Mucosa of descending colon (tissue), 3 donors: ENCODE measurements at regions not wholly inside any gene's neighbourhood (a gene's known extent, or its start where the extent isn't known, plus 50 kb on each side); places are given as distances from the start of the nearest gene placed in this dataset.

Experiments
- ATAC-seq: fragments of 200-7000 bp; cut with Tn5 transposase; one replicate; pipeline ENCODE4 v1.9.1; 2020; ENCODE audit warnings: mild to moderate bottlenecking, moderate library complexity
- DNase-seq, 3 donors: peaks; one replicate each; pipeline ENCODE4 v3.0.0-alpha.2; 2020
- H3K36me3 ChIP-seq: fragments of 200-600 bp; one replicate; pipeline ENCODE4 v1.8.0; 2021; ENCODE audit warnings: low read depth, mild to moderate bottlenecking
- H3K4me1 ChIP-seq: fragments of 200-600 bp; one replicate; pipeline ENCODE4 v1.8.0; 2021; ENCODE audit warnings: low read depth, mild to moderate bottlenecking
- H3K4me3 ChIP-seq: fragments of 200-600 bp; one replicate; pipeline ENCODE4 v1.8.0; 2021; ENCODE audit warnings: mild to moderate bottlenecking
- H3K9me3 ChIP-seq: fragments of 200-600 bp; one replicate; pipeline ENCODE4 v1.8.0; 2021; ENCODE audit warnings: mild to moderate bottlenecking
- intact Hi-C, 2 donors: fragments of 100-400 bp; cut with DNase I in 1 of 2; cut with micrococcal nuclease in 1 of 2; formaldehyde crosslinking; loops; one replicate each; pipeline versions ENCODE4 v1.11.0 to v1.11.1; 2022; cut with DNase I, micrococcal nuclease
- TF ChIP-seq, protein P1 (sequence below): fragments of 200-600 bp; IDR thresholded peaks from one replicate; pipeline ENCODE4 v1.8.0; 2022; ENCODE audit warnings: antibody characterized with exemption, mild to moderate bottlenecking
- donor health status: DM: no; HTN: no; CAD: no; lungs with moderate emphysema.
- donor health status: DM: no; HTN: no; CAD: no.
- donor health status: DM: no; HTN: yes; CAD: no.

GRCh38 chr14:44654591-44654990 is 147.5 kb upstream of the FSCB start:
- no peak overlapping the region for H3K4me3 ChIP-seq
- intact Hi-C loops = no loop called here
- ATAC-seq = no peak

GRCh38 chr14:44653641-44654040 is 146.6 kb upstream of the FSCB start:
- Histone ChIP-seq H3K9me3 (no peaks in the 10 kb centered on the region), H3K4me3 (no peak overlapping the region), H3K4me1 (no peaks in the 10 kb centered on the region), H3K36me3 (no peaks in the 10 kb centered on the region)
- DNase-seq (no peak), ATAC-seq (no peak)
- intact Hi-C loops = no loop called here
- TF ChIP-seq, protein P1, sequence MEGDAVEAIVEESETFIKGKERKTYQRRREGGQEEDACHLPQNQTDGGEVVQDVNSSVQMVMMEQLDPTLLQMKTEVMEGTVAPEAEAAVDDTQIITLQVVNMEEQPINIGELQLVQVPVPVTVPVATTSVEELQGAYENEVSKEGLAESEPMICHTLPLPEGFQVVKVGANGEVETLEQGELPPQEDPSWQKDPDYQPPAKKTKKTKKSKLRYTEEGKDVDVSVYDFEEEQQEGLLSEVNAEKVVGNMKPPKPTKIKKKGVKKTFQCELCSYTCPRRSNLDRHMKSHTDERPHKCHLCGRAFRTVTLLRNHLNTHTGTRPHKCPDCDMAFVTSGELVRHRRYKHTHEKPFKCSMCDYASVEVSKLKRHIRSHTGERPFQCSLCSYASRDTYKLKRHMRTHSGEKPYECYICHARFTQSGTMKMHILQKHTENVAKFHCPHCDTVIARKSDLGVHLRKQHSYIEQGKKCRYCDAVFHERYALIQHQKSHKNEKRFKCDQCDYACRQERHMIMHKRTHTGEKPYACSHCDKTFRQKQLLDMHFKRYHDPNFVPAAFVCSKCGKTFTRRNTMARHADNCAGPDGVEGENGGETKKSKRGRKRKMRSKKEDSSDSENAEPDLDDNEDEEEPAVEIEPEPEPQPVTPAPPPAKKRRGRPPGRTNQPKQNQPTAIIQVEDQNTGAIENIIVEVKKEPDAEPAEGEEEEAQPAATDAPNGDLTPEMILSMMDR = no peak

More at GRCh38 chr14:44654591-44654990, 147.5 kb upstream of the FSCB start:
- TF ChIP-seq, protein P1 = no peak
- Histone ChIP-seq H3K4me1 (no peaks in the 10 kb centered on the region), H3K9me3 (no peaks in the 10 kb centered on the region), H3K36me3 (no peaks in the 10 kb centered on the region)
- no peak for DNase-seq

DNA sequence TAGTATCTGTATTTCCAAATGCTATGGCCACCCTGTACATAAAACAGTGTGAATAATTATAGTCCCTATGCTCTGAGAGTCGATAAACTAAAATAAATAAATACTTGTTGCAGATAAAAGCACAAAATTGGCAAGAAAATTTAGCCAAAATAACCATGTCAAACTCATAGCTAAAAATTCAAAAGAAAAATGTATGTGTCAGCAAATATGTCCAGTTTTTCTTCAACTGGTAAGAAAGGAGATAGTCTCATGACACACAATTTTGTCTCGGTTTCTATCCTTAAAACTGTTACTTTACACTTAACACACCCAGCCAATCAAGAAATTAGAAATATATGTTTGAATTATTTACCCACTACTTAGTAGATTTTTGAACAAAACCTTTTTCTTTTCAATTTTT is 145.6 kb upstream of the FSCB start:
- no peaks in the 10 kb centered on the region for H3K36me3 ChIP-seq
- no peak overlapping the region for H3K4me3 ChIP-seq
- H3K9me3 ChIP-seq = no peaks in the 10 kb centered on the region
- no peak for ATAC-seq
- H3K4me1 ChIP-seq = no peaks in the 10 kb centered on the region
- intact Hi-C loops = no loop called here
- no peak for DNase-seq
- TF ChIP-seq, protein P1 = no peak

DNA sequence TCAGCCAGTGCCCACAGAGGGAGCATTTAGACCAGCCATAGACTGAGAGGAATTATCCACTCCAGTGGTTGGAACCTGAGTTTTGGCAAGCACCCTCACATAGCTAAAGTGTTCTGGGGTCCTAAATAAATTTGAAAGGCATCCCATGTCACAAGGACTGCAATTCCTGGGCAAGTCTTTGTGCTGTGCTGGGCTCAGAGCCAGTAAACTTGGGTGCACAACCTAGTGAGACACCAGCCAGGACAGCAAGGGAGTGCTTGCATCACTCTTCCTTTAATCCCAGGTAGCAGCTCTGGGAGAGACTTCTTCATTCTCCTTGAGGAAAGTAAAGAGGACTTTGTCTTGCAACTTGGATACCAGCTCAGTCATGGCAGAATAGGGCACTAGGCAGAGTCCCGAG is 142.0 kb upstream of the FSCB start:
- Histone ChIP-seq H3K9me3 (no peaks in the 10 kb centered on the region), H3K4me1 (no peaks in the 10 kb centered on the region), H3K4me3 (no peak overlapping the region), H3K36me3 (no peaks in the 10 kb centered on the region)
- DNase-seq (no peak), ATAC-seq (no peak)
- TF ChIP-seq, protein P1 = no peak
- intact Hi-C loops = no loop called here

DNA sequence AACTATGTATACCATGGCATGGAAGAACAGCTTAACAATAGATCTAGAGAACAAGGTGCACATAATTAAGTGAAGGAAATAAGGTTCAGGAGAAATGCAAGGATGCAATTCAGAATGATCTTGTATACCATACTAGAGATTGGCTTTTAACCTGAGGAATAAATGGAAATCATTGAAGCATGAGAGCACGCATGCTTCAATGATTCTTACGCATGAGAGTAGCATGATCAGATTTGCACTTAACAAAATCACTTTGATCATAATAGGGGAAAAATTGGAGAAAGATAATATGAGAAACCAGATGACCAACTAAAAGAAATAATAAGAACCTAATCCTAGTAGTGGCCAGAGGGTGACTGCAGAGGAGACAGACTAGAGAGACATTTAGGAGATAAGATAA is 133.3 kb upstream of the FSCB start:
- ATAC-seq (no peak), DNase-seq (no peak)
- TF ChIP-seq, protein P1 = no peak
- H3K9me3 ChIP-seq = no peaks in the 10 kb centered on the region
- intact Hi-C loops = no loop called here
- no peaks in the 10 kb centered on the region for H3K4me1 ChIP-seq
- no peak overlapping the region for H3K4me3 ChIP-seq
- H3K36me3 ChIP-seq = no peaks in the 10 kb centered on the region

DNA sequence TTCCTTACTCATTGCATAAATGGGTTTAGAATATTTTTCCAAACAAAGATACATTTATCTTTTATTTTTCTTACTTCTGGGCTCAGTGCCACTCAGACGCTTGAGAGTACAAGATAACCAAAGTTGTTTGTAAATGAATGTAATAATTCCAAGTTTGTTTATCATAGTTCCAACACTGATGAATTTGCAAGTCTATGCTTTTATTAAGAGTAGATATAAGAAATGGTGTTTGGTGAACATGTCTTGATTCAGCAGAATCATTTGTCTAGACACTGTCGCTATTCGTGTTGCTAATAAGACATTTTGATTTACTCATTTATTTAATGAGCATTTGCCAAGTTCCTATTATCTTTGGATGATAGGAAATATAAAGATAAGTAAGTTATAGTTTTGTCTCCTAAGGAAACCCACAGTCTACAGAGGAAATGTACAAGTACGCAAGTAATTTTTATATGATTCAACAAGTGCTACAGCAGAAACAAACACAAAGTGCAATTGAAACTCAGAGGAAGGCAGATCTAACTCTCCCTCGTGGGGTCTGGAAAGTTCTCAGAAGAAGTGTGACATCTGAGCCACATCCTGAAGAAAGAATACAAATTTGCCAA is 132.8 kb upstream of the FSCB start:
- TF ChIP-seq, protein P1 = no peak
- intact Hi-C loops = no loop called here
- ATAC-seq (no peak), DNase-seq (no peak)
- no peaks in the 10 kb centered on the region for H3K36me3 ChIP-seq
- no peak overlapping the region for H3K4me3 ChIP-seq
- H3K4me1 ChIP-seq = no peaks in the 10 kb centered on the region
- H3K9me3 ChIP-seq = no peaks in the 10 kb centered on the region
